ENCODE measurements at regions not wholly inside any gene's neighbourhood (a gene's known extent, or its start where the extent isn't known, plus 50 kb on each side); places are given as distances from the start of the nearest gene placed in this dataset.
"Not testable (repeated sequence)": the region's sequence is repeated elsewhere in the genome, so short reads cannot be mapped to it uniquely, and the experiment has no call there.

DNA sequence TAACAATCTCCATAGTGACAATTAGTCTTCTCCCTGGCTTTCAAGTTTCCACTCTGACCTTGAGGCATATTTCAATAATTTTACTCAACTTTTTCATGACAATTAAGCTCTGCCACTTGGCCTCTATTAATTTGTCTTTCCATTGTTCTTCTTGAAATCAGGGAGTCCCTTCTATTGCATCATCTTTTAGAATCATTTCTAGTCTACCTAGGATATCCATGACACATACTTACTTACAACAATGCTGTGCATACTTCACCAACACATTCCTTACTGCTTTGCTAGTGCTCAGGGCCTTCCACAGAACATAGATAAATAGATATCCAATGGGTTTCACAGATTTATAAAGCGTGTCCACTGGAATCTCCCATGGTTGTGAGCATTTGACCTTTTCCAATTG, 331.5 kb upstream of the LRP1B start:
- no peak for DNase-seq

DNA sequence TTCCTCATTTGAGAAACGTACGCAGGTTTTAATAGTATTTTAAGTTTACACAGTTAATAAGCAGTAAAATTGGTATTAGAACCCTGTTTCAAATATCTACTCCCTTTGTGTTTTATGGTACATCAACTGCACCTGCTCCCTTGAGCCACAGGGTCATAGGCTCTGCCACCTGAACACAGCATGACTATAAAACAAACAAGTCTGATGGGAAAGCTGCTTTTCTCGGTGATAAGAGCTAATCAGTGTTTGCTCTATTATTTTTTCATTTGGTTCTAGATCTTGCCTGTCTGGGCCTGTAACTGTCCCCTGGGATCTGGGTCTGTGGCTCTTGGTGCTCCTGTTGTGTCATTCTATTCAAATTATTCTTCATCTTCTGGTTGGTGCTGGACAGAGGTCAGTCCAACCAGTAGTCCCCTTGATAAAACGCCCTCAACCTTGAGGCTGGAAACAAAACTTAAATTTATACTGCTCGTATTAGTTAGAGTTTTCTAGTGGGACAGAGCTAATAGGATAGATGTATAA, 314.8 kb upstream of the LRP1B start:
- DNase-seq = no peak

DNA sequence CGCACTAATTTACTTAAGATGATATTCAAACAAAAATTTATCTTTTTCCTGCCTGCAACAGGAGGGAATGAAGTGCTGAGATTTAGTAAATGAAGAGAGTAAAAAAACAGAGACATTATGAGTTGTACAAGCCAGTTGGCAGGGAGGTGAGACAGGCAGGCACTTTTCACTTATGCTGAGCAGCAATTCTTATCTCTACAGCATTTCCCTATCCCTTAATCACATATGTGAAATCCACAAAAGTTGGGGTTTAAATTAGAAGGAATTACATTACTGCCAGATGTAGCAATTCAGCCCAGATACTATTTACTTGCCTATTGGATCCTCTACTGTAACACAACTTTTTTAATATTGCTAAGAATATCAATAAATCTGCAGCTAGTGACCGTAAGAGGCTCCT, 314.2 kb upstream of the LRP1B start:
- no peak for DNase-seq

DNA sequence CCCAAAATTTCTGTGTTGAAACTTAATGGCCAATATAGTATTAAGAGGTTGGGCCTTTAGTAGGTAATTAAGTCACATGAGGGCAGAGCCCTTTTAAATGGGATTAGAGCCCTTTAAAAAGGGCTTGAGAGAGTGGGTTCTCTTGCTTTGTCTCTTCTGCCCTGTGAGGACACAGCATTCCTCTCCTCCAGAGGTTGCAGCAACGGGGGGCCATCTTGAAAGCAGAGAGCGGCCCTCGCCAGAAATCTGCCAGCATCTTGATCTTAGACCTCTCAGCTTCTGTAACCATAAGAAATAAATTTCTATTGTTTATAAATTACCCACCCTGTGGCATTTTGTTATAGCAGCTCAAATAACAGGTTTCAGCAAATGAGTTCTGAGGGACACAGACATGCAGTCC, 305.0 kb upstream of the LRP1B start:
- DNase-seq = no peak

DNA sequence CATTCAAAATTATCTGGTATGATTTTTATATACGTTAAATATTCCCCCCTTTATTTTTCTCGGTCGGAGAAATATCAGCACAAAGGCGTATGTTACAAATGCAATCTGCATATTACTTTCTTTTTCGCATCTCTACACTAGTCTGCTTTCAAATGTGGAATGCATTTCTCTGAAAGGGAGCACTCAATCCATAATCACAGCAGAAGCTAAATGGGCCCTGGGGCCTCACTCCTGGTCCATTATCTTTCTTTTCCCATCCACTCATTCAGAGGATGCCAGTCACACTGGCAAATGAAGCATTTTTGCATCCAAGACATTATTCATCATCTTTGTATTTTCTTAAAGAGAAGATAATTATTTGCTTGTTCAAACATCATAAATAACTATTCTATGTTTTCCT, 295.2 kb upstream of the LRP1B start:
- DNase-seq = no peak

DNA sequence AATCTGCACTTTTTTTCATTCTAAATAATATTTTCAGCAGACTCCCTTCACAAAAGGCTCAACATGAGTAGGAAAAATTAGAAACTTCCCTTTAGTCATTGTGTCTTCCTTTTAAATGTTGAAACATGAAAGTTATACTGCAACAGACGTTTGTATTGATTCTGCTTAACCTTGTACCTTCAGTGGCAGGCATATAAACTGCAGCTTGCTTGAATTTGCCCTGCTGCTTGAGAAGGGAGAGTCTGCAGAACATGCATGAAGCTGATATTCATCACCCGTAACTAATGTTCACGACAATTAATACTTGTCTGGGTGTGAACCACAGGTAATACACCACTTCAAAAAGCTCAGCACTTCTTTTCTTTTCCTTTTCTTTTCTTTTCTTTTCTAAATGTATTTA, 294.7 kb upstream of the LRP1B start:
- no peak for DNase-seq

DNA sequence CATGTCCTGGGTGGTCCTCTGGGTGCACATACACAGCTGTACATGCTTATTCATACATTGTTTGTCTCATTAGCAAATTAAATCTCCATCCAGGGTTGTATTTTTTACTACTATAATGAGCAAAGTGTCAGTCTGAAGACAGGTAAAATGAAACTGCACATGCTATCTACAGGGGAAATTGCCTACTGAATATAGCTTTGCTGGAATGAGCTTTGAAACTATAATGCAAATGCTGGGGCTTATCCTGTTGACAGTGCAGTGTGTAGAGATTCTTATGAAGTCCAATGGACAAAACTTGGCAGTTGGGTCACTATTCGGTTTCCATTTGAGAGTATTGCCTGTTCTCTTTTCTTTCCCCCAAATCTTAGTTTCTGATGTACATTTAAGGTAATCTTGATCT, 292.8 kb upstream of the LRP1B start:
- no peak for DNase-seq

DNA sequence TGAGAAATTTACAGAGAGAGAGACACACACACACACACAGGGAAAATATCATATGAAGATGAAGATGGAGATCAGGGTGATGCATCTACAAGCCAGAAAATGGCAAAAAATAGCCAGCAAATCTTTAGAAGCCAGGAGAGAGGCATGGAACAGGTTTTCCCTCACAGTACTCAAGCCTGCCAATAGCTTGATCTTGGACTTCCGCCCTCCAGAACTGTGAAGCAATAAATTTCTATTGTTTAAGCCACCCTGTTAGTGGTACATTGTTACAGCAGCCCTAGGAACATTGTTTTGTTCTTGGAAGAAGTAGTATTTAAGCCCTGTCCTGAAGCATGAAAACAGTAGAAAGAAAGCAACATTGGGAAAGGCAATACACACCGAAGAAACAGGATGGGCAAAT, 292.0 kb upstream of the LRP1B start:
- no peak for DNase-seq

DNA sequence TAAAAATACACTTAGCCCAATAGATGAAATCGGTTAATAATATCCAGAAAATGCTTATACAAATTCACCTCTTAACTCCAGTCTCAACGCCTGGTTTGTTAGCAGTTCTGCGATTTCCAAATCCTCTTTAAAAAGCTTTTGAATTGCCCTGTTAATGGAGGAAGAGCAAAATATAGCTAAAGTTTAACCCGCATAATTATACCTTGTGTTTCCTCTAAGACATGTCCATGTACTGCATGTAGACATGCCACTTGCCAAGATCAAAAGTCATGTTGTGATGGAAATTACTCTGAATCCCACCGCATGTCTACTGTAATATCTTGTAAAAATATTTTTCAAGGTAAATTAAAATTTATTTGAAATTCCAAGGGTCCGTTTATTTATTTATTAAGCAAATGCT, 291.2 kb upstream of the LRP1B start:
- DNase-seq = no peak

DNA sequence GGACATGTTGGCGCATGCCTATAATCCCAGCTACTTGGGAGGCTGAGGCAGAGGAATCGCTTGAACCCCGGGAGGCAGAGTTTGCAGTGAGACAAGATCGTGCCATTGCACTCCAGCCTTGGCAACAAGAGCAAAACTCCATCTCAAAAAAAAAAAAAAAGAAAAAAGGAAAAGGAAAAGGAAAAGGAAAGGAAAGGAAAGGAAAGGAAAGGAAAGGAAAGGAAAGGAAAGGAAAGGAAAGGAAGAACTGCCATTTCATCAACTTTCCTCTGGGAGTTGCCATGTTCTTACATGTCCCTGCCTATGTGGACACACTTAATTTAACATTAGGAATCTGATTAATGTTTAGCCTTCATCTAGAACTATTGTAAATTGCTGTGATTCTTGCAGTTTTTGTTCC, 287.9 kb upstream of the LRP1B start:
- DNase-seq = not testable (repeated sequence)

DNA sequence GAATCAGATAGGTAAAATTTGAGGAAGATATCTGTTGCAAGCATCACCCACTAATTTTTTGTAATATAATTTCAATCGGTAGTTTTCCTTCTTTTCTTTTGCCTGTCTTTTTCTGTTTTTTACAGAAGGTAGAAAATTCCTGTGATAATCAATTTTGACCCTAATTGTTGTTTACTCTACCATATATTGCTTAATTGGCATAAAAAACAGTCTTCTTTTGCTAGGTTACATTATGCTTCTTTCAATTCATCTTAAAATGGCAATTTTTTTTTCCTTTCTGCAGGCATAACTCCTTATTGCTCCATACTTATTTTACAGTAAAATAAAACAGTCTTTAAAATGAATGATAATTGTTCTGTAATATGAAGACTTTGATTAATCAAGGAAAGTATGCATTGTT, 286.2 kb upstream of the LRP1B start:
- DNase-seq = no peak

DNA sequence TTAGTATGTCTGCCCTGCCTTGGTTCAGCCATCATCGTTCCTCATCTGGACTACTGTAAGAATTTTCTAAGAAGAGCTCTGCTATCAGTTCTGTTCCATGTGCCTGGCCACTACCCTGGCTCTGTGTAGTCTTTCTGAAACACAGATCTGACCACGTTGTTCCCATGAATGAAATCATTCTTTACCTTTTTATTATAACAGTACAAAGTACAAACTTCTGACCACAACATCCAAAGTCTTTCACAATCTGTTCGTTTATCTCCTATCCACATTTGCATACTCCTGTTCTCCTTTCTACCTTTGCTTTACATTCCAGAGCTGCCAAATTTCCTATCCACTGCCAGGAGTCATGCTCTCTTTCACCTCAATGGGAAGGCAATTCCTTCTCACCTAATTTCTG, 284.6 kb upstream of the LRP1B start:
- no peak for DNase-seq

DNA sequence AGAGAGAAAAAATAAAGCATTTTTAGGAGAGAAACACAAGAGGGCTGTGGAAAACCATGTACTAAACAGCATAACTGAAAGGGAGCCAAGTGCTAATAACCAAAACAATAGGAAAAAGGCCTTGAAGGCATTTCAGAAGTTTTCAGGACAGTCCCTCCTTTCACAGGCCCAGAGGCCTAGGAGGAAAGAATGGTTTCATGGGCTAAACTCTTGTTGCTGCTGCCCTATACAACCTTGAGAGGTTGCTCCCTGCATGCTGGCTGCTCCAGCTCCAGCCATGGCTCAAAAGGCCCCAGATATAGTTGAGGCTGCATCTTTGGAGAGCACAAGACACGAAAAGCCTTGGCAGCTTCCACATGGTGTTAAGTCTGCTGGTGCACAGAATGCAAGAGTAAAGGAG, 267.4 kb upstream of the LRP1B start:
- no peak for DNase-seq

DNA sequence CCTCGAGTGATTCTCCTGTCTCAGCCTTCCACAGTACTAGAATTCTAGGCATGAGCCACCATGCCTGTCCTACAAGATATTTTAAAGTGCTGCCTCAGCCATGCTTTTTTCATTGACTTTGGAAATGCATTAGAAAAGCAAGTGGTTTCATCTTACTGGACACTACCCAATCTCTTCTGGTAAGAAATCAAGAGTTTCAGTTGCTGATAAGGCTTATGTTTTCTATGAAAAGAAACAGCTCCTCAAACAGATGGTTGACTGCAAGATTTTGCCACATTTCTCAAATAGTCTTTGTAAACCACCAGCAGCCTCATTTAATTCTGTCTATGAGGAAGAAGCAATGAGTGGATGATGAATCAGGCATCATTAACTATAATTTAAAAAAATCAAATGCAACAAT, 264.5 kb upstream of the LRP1B start:
- no peak for DNase-seq

DNA sequence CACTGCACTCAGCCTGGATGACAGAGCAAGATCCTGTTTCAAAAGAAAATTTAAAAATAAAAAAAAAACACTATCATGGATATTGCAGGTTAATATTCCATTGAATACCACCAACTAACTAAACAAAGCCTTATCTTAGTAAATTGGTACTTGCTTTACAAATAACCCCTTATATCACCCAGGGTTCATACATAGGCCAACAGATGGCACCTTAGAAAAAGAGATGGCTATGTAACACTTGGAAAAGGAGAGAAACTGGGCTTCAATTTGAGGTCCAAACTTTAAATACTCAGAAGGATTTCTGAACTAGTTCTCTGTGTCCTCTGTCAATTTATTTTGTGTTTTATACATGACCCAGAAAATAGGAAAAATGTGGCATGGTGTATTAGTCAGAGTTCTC, 249.6 kb upstream of the LRP1B start:
- no peak for DNase-seq

DNA sequence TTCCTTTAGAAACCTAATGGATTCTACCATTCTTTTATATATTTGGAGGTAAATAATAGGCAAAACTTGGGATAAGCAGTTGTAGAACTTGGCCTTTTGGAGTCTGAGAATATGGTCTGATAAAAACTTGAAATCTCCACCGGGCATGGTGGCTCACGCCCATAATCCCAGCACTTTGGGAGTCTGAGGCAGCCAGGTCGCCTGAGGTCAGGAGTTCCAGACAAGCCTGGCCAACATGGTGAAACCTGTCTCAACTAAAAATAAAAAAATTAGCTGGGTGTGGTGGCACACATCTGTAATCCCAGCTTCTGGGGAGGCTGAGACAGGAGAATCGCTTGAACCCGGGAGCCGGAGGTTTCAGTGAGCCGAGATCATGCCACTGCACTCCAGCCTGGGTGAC, 231.3 kb upstream of the LRP1B start:
- not testable (repeated sequence) for DNase-seq

DNA sequence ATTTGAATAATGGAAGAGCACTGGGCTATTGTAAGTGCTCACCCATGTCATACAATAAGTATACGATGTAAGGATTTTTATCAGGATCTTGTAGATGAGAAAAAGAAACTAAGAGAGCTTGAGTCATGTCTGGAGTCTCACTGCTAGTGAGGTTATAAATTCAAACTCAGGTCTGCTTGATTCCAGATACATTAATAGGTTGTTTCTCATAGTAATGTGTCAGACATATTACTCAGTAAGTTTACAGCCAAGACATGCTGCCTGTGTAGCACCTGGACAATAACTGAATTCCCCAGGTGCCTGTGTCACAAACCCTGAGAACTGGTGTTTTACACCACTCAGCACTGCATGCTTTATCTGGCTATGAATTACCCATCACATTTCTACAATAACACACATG, 216.9 kb upstream of the LRP1B start:
- no peak for DNase-seq

DNA sequence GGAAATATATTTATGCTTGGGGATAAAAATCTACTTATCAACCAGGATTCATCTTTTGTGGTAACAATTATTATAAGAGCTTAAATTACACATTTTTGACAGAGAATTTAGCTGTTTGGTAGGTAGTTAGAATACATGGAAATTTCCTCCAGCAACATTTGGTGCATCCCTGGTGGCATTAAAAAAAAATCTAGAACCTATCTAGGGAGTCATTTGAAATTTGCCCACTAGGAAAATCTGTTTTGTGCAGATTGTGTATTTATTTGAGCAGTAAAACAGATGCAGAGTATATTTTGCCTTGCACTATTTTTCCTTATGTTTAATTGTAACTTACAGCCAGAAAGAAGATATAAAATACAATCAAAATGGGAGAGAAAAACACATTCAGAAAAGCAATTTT, 208.4 kb upstream of the LRP1B start:
- no peak for DNase-seq

DNA sequence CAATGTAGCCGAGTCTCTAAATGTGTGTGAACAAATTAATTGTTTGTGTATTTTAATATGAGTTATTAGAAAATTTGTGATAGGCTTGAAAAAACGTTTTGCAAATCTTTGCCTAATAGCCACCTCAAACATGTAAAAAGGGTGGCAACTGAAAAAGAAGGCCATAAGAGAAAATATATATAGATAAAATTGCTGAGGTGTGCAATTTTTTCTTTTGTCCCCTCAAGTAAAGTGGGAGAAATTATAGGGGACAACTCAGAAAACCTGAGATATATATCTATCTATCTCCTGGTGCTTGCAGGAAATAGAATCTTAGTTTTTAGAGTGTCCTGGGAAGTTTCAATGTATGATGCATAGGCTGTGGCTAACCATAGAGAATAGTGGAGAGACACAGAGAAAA, 201.4 kb upstream of the LRP1B start:
- no peak for DNase-seq

DNA sequence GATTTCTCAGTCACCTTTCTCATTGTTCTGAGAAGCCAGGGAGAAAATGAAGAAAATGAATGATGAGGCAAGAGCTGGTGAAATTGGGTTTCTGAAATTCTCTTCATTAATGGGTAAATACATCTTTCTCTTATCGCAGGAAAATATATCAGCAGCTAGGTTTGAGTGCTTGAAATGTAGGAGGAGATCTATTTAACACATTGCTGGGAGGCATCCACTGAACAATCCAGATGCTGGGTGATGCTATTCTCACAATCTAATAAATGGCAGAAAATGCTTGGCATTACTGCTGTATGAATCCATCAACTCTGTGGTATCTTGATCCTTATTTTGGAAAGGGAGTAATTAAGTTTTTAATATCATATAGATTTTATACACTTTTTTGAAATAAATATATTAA, 199.6 kb upstream of the LRP1B start:
- no peak for DNase-seq

DNA sequence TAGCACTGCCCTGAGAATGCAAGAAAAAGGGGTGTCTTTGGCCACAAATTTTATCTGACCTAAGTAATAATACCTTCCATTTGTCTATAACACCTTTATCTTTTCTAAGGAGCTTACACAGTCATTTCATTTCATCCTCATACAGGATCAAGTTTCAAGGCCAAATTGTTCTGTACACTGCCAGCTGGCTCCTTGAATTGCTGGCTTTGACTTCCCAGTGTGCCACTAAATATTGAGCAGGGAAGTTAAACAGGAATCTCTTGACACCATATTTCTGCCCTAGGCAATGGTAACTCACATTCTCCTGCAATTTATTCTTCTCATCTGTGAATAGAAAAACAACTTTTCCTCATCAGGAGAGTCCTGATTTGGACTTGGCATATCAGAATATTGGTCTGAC, 195.1 kb upstream of the LRP1B start:
- no peak for DNase-seq

DNA sequence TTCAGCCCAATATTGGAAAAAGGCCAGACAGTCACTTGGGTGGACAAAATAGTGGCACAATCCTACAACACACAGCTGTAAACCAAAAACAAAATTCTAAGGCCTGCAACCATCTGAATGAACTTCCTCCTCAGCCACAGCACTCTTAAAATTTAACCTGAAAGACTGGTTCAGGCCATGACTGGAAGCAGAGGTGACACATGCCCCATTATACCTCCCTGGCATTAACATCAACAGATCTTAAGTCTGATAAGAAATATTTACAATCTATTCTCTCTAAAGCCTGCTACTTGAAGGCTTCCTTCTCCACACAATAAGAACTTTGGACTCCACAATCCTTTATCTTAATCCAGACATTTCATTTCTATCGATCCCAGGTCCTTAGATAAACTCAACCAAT, 192.4 kb upstream of the LRP1B start:
- no peak for DNase-seq

DNA sequence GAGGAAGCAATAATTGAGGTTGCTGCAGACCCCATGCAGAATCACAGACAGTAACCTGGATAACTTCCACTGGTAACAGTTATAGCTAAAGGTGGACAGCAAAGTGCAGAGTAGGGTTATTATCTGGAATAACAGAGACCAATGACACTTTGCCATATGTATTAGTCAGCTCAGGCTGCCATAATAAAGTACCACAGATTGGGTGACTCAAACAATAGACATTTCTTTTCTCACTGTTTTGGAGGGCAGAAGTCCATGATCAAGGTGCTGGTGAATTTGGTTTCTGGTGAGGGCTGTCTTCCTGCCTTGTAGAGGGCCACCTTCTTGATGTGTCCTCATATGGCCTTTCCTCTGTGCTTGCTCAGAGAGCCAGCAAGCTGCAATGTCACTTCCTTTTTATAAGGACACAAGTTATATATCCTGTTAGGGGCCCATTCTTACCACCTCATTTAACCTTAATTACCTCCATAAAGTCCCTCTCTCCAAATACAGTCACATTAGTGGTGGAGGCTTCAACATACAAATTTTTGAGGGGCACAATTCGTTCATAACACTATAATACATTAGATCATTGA, 191.0 kb upstream of the LRP1B start:
- no peak for DNase-seq

DNA sequence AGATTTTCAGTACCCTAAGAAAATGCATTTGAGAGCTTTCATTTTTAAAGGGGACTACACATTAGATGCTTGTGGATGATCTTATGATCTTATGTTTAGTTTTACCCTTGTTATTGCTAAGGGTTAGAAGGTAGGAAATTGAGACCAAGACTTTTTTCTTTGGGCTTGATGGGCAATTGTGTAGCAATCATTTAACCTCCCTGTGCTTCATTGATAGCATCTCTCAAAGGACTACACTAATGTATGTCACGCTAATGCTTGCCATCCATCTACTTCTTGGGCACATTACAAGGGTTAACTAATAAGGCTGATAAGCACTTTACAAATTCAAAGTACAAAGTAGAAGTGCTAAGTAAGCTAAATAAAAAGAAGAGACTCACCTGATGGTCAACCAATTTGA, 189.3 kb upstream of the LRP1B start:
- no peak for DNase-seq

DNA sequence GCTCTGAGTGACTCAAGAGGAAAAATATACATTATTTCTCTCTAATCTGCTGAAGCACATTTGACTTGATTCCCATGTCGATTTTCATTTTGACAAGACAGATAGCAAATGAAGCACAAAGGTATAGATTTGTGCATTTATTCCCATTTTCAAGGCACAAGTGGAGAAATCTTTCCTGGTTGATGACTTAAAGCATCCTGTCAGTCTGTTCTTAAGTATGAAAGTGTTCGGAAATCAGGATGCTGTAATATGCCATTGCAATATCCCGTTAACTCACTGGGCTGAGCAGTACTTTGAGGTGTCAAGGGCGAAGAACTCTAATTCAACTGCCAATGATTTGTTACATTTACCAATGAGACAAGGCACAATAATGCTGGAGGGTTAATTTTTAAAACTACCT, 185.2 kb upstream of the LRP1B start:
- no peak for DNase-seq

DNA sequence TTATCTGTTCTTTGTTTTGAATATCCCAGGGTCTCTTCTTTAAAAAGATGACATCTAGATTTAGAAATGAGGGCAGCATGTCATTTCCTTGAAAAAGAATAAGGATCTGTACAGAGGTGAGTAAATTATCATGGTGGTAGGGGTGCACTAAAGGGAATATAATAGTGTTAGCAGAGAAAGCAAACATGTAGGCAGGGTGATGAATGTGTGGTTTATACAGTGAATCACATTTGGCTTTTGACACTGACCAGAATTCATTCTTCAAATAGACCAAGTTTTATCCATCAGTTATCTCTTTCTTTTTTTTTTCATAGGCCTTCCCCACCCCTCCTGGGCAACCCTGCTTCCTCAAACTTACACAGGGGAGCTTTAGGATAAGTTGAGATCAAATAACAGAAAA, 184.5 kb upstream of the LRP1B start:
- no peak for DNase-seq
